DMS153 treated with DMSO at 0.1 percent for 48 hours (cell line): ENCODE measurements at regions not wholly inside any gene's neighbourhood (a gene's known extent, or its start where the extent isn't known, plus 50 kb on each side); places are given as distances from the start of the nearest gene placed in this dataset.
"Not testable (repeated sequence)": the region's sequence is repeated elsewhere in the genome, so short reads cannot be mapped to it uniquely, and the experiment has no call there.

Source experiments
- DNase-seq: peaks from one replicate; lab custom pipeline; 2025; ENCODE audit not compliant: unreplicated experiment; lab: John Stamatoyannopoulos, UW

DNA sequence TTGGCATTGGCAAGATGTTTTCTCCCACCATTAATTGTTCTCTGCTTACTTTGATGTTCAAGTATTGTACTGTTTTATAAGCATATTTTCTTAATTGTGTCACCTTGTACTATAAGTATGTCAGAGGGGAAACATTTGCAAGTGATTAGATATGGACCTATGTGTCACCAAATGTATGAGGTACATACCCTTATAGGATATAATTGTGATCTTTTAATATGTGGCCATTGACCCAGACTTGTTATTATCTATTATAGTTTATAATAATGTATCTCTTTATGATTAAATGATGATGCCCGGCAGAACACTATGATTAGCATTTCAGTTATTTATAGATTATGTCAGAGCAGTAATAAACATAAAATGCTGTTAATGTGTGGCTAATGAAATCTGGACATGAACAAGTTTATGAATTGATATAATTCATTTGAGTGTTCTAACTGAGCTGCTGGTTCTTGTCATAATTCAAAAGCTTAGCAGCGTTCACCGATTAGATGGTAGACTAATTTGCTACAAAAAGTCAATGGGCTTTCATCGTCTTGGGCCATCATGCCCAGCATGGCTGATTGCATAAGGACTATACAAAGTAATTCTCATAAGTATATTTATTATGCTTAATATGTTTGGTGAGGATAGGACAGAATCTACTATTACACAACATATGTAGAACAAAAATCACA, 480.9 kb upstream of the FANCL start:
- DNase-seq, result no peak

DNA sequence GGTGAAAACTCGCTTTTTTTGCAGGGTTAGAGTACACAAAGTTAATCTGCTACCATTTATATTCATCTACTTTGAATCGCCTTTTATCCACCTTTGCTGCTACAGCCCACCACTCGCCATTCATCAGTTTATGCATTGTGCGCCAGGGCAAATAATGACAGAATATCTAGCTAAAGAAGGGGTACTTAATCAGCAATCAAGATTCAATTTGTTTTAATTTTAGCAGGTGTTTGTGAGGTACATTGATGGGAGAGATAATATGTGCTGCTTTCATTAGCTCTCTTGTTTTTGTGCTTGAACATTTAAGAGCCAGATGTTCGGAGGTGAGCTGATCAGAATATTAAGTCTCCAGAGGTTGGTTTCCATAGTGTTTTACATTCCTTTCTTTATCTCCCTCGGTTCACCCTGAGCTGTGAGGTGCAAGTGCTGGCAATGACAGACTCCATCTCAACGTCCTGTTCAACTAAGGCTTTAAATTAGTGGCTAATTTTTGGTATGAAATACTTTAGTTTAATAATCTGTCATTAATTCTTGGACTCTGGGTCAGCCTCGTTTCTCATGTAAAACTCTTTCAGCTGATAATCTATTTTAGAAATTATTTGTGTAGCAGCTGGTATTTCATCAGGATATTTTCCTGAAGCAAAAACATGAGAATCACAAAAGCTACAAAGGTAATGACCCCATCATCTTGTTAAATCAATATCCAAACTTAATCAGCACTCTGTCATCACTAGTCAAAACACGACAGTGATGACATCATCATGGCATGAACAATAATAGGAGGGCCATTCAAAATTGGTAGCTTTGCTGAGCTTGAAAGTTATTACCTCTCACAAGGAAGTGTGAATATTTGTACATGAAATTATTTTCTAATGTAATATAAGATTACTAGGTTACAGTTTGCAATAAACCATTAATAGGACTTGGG, 479.9 kb upstream of the FANCL start:
- no peak for DNase-seq

DNA sequence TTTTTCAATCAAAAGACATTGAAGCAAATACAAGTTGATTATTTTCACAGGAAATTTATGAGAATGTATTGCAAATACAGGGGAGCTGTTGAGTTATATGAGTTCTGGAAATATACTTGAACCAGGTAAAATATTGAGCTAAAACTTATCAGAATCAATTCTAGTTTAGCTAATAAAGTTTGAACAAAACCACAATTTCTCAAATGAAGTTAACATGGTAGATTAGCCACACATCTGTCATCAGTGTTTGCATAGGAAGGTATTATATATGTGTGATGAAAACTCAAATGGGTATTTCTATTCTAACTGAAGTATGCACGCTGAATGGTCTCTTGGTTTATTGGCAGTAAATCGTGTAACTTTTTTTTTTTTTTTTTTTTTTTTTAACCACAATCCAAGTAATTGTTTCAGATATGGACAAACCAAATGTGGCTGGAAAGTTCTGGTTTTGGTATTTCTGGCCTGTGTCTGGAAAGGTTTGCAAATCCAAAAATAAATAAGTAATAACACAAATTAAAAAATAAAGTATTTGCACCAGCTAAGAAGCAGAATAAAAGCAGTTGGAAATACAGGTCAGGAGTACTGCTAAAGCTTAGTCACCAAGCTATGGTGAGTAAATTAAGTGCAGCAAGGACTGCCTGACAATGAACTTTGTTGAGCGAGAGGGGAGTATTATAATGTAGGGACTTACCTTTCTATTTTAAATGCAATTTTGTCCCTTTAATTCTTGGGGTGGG, 479.1 kb upstream of the FANCL start:
- DNase-seq, result no peak

DNA sequence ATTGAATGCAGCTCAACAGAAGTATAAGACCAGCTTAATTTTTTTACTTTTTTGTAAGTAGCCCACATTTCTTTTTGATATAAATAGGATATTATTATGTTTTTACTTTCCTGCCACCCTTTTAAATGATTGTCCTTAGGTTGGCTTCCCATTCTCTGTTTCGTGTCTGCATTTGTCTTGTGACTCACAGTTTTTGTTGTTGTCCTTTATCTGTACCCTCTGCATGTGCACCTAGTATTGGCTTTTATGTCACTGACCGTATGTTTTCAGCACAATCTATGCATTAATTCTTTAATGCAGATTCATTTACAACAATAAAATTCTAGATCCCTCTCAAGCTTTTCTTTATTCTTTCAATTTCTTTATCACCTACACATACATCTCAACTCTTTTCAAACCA, 474.2 kb upstream of the FANCL start:
- DNase-seq, result no peak

DNA sequence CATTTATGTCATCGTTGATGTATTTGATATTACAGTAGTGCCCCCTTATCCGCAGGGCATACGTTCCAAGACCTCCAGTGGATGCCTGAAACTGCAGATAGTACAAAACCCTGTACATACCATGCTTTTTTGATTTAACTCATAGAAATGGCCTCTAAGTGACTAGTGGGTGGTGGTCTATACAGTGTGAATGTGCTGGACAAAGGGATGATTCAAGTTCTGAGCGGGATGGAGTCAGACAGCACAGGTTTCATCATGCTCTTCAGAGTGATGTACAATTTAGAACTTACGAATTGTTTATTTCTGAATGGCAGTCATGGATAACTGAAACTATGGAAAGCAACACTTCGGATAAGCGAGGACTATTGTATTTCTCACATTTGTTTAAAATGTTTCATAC, 473.1 kb upstream of the FANCL start:
- no peak for DNase-seq

DNA sequence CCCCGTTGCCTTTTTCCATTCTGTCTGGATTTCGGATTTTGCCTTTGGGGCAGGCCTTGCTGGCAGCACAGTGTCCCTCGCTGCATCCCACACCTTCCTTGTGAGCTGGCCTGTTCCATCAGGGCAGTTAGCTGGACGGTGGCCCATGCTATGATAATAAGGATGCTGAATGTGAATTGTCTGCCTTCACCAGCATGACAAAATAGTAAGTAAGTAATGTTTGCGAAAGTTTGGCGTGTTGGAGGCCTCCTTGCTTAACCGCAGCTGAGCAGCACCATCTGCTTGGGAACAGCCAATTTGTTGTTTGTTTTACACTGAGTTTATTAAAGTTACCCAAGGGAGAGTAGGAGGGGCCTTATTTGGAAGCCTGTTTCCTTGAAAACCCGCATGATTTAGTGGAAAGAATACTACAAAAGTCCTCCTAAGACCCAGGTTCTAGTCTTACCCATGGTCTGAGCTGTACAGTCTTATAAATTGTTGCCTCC, 469.7 kb upstream of the FANCL start:
- no peak for DNase-seq

DNA sequence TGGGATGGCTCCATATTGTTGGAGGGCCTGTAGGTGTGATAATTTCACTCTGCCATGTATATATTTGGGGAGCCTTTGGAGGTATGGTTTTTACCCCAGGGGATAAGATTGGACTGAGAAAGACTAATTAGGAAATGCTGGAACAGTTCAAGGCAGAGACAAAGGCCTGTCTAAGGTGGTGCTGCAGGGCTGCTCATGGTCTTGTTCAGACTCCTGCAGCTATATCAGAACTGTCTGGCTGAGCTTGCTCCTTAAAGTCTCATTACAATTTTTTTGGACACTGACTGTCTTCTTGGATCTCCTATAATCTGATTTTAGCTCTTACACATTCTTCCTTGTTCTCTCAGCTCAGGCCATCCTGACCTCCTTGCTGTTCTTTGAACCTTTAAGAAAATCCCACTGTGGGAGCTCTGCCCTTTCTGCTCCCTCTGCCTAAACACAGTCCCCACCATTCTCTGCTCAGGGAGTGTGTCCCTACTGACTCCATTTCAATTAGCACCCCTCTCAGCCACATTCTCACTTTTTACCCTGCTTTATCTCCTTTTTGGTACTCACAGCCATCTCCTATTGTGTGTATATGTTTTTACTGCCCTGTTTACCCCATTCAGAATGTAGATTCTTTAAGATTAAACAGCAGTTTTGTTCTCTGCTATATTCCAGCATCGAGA, 468.7 kb upstream of the FANCL start:
- no peak for DNase-seq

DNA sequence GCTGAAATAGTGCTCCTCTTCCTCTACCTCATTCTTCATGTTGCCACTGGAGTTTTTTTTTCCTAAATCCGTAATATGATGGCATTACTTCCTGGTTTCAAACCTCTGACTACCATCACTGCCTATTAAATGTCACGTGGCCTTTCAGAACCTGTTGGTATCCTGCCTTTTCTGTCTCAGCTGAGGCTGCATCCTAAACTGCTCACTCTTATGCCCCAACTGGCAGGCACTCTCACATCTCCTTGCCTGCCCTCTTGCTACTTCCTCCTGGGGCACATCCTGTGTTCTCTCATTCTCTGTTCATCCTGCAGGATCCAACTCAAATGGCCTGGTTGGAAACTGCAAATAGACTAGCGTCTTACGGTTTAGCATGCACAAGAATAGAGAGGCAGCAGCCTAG, 468.1 kb upstream of the FANCL start:
- no peak for DNase-seq

DNA sequence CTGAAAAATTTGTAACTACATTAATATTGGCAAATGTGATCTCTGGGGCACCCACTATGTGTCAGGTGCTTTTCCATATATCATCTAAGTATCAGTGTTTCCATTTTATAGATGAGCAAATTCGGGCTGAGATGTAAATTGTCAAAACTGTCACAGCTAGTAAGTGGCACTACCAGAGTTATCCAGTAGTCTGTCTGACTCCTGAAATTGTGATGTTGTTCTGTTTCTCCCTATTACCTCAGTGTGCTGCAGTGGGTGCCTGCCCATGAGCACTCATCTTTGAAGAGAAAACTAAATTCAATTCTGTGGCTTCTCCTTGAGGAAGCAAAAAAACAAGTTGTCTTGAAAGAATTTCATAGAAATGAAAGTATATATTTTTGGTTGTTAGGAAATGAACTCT, 467.4 kb upstream of the FANCL start:
- DNase-seq, result no peak

DNA sequence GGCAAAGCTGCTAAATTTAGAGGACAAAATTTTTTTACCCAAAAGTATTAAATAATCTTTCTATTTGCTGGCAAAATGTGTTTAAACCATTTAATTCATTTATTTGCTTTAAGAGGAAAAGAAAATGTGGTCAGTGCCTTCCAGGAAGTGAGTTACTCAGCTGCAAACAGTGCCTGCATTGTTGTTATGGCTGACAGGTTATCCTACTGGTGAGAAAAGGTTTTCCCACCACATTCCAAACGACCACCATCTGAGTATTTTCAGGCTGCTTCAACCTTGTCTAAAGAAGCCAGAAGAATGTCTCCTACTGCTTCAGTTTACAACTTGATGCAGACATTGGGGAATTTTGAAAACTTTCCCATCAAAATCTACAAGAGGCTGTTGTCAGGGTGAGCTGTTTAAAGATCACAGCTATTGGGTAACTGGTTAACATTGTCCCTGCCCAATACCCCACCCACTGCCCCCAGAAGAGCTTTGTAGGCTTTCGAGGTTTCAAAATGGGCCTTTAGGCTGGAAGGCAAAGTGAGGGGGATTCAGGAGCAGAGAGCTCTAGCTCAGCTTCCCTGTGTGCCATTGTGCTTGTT, 461.3 kb upstream of the FANCL start:
- no peak for DNase-seq

DNA sequence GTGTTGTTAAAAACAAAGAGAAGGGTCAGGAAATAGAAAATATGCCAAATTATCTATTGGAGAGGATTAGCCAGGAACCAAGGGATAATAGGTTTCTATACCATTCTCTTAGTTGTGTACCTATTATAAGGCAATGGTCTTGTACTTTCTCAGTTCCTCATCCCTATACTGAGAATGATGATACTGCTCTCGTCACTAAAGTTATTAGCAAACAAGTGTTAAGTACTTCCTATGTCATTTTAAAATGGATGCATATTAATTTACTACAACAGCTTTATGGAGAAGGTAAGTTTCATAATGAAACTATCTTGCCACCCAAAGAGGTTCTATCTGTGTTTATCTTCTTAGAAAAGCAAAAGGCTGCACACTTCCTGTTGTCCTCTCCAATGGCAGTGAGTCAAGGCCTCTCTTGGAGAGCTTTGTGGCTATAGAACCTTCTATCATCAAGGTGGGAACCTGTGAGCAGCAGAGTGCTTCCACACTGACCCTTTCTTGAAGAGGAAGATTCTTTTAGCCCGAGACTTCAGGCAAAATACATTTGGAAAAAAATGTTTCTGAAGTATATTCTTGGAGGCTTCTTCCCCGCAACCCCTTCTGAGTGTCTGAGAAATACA, 460.7 kb upstream of the FANCL start:
- no peak for DNase-seq

DNA sequence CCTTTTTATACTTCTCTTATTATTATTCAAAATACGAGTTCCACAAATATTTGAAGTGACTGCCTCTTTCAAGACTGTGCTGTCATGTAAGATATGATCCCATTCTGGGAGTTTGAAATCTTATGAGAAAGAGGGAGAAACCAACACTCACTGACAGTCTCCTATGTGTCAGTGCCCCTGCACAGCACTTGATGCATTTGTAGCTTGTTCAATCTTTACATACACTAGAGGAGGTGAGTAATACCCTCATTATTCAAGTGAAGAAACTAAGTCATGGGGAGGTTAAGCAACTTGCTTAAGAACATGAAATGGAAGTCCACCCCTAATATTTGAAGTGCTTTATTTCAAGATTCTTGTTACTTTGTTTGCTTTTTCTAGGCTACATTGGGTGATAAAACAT, 459.5 kb upstream of the FANCL start:
- no peak for DNase-seq

DNA sequence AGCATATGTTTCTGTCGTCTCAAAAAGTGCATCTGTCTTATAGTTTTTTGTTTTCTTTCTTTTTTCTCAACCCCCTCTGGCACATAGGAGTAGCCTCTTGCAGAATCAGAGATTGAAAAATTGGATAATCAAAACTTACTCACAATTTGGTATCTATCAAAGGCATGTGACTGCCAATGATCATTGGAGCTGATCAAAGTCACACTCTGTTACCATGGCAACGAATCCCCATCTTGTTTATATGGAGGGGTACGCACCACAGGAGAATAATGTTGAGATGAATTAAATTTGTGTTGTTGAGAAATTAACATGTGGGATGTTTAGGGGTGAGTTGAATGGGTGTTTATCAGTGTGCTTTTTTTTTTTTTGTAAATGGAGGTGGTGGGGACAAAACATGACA, 458.3 kb upstream of the FANCL start:
- DNase-seq, result no peak

DNA sequence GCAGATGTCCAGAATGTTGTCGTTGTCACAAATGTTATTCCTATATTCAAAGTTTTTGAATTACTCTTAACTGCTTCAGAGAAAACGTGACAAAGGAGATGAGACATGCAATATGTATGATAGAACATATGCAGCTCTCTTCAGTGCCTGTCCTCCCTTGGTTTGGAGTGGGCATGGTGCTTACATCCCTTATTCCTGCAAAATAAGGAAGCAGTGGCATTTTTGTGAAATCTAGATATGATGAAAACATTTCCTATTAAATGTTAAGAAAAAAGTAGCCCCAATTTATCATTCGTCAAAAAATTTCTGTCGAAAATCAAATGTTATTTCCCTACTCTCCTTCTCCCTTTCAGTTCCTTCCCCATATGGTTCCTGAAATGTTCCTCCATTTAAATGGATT, 457.5 kb upstream of the FANCL start:
- DNase-seq, result no peak

DNA sequence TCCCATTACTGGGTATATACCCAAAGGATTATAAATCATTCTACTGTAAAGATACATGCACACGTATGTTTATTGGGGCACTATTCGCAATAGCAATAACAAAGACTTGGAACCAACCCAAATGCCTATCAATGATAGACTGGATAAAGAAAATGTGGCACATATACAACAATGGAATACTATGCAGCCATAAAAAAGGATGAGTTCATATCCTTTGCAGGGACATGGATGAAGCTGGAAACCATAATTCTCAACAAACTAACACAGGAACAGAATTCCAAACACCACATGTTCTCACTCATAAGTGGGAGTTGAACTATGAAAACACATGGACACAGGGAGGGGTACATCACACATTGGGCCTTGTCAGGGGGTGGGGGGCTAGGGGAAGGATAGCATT, 453.0 kb upstream of the FANCL start:
- DNase-seq, result not testable (repeated sequence)

DNA sequence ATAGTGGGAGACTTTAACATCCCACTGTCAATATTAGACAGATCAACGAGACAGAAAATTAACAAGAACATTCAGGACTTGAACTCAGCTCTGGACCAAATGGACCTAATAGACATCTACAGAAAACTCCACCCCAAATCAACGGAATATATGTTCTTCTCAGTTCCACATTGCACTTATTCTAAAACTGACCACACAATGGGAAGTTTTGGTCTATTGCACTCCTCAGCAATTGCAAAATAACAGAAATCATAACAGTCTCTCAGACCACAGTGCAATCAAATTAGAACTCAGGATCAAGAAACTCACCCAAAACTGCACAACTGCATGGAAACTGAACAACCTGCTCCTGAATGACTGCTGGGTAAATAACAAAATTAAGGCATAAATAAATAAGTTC, 449.9 kb upstream of the FANCL start:
- not testable (repeated sequence) for DNase-seq

DNA sequence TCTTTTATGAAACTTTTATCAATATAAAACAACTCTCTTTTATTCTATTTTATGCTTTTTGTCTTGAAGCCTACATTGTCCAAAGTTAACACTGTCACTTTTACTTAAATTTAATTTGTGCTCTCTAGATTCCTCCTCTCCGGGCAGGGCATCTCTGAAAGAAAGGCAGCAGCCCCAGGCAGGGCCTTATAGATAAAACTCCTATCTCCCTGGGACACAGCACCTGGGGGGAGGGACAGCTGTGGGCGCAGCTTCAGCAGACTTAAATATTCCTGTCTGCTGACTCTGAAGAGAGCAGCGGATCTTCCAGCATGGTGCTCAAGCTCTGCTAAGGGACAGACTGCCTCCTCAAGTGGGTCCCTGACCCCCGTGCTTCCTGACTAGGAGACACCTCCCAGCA, 447.7 kb upstream of the FANCL start:
- no peak for DNase-seq

DNA sequence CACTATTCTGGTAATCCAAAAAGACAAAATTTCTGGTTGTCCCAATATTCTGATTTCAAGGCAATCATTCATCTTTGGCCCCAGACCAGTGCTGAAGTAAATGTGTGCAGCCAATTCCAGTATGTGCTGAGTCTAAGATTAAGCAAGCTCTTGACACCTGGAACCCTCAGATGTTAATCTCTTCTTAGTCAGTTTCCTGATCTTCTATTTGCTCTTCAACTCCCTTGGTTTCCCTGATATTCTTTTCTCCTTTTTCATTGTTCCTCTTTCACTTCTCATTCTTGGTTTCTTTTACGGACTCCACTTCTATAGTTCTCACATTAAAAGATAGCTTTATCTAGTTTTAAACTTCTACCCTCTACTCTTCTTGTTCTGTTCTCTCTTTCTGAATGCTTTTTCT, 445.7 kb upstream of the FANCL start:
- DNase-seq, result no peak

DNA sequence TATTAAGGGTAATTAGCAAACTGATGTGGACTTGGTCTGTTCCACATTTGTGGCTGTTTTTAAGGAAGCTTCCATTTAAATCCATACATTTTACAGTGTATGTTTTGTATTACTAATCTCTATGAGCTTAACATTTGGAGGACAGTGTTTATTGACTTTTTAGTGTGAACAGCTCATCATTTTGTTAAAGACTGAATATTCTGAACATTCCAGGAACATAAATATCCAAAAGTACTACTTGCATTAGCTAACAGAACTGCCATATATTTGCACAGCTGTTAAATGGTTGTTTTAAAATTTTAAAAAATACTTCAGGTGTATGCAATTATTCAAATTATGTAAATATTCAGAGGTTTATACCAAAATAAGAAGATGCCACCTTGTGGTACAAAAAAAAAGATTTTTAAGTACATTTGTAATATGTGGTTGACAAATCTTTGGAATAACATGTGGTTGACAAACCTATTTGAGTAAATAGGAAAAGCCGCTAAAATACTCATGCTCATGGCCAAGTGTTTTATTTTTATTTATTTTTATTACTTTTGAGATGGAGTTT, 439.7 kb upstream of the FANCL start:
- no peak for DNase-seq

DNA sequence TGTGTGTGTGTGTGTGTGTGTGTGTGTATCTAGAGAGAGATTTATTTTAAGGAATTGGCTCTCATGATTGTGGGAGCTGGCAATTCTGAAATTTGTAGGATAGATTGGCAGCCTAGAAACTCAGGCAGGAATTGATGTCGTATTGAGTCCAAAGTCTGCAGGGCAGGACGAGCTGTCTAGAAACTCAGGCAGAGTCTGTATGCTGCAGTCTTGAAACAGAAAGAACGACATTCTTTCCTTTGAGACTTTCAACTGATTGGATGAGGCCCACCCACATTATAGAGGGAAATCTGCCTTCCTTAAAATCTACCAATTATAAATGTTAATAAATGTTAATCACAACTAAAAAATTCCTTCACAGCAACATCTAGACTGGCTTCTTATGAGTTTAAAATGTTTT, 436.6 kb upstream of the FANCL start:
- no peak for DNase-seq
